GM21786 (cell line): ENCODE measurements at regions not wholly inside any gene's neighbourhood (a gene's known extent, or its start where the extent isn't known, plus 50 kb on each side); places are given as distances from the start of the nearest gene placed in this dataset.

Experiments used
- ATAC-seq: cut with Tn5 transposase; IDR thresholded peaks from one replicate; pipeline ENCODE4 v1.9.1; 2021; ENCODE audit not compliant: unreplicated experiment

- ATAC-seq, result no peak
These were observed 146.2 kb downstream of the CRYBB2 start for GRCh38 chr22:25365491-25366261.

- ATAC-seq, result no peak
These were observed 147.0 kb downstream of the CRYBB2 start for GRCh38 chr22:25366408-25366807.

DNA sequence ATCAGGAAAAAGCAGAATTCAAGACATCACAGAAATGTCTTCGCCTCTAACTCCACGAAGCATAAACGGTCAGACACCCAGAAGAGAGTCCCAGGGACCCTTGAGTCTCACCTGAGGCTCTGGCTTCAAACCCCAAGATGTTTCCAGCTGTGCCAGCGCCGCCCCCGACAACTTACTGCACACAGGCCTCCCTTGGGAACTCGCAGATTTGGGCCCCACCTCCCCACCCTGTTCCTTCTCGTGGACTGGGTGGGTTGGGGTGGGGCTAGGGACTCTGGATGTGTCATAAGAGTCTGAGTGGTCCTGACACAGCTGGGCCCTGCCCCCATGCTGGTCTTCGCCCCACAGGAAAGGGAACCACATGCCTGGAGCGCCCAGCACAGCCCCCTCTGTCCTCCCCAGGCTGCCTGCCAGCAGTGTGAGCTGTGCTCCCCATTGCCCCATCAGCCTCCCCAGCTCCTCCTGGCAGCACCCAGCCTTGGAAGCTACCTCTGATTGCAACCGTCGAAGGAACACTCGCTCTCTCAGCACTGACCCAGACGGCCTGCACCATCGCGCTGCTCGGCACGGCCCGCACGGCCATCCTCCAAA is 147.5 kb downstream of the CRYBB2 start:
- no peak for ATAC-seq

GRCh38 chr22:25367756-25368155 is 148.3 kb downstream of the CRYBB2 start:
- no peak for ATAC-seq

DNA sequence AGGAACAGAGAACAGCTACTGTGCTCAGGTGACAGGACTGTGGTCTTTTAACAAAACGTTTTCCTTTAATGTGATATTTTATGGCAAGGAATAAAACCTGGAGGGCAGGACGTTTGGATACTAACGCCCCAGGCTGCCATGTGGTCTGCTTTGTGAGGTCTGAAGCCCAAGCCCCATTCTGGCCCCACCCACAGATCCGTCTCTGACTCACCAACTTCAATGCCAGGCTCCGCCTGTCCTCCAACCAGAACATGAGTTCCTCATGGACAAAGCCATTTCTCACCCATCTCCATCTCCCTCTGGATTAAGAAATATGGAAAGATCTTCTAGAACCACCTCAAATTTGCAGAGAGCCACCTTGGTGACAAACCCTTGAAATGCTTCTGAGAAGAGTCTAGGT is 148.8 kb downstream of the CRYBB2 start:
- ATAC-seq, result no peak

GRCh38 chr22:25369041-25369440 is 149.6 kb downstream of the CRYBB2 start:
- no peak for ATAC-seq

- no peak for ATAC-seq
These were observed 150.9 kb downstream of the CRYBB2 start for GRCh38 chr22:25370322-25370721.

DNA sequence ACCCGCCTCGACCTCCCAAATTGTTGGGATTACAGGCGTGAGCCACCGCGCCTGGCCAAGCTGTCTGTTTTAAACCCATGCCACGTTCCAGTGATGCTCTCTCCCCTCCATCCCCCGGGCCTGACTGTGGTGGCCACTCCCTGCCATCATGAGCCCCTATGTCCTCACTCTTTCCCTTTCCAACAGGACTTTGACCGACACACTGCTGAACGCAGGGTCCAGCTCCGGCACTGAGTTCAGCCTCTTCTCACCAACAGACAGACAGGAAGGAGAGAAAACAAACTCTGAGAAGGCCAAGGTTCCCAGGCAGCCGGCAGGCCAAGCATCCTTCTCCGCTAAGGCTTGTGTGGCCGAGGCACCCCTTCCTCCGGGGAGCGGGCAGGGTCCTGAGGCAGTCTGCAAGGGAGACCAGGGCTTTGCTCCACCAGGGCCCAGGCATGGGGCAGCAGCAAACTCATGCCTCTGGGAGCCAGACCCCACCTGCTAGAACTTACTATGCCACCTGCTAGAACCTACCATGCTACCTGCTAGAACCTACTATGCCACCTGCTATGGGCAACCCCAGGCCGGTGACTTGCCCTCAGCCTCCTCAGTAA is 152.7 kb downstream of the CRYBB2 start:
- ATAC-seq, result no peak

DNA sequence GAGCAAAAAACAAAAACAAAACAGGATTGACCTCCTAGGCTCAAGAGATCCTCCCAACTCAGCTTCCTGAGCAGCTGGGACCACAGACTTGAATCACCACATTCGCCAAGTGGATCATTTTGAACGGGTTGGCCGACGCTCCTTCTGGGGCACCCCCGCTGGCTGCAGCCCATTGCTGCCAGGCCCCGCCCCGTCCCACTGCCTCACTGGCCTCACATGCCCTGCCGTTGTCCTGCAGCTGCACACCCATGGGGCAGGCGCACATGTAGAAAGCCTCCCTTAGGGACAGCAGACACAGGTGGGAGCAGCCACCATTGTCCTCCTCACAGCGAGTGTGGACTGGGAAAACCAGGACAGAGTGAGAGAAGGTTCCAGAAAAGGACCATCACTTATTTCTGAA is 154.5 kb downstream of the CRYBB2 start:
- ATAC-seq, result no peak

DNA sequence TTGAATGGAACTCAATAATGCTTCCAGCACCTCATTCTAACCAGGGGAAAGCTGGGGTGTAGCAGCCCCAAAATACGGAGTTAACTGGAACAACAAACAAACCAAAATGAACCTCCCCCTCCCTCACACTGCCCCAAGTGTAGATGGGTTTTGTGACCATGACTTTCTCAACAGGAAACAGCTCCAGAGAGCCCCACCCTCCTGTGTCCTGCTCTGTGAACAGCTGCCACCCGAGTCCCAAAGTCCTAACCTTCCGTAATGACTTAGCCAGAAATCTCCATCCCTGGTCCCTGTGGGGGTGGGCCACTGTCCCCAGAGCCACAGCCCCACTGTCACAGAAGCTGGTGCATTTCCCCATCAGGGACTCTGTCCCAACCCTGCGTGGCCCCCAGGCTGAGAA is 155.4 kb downstream of the CRYBB2 start:
- no peak for ATAC-seq

DNA sequence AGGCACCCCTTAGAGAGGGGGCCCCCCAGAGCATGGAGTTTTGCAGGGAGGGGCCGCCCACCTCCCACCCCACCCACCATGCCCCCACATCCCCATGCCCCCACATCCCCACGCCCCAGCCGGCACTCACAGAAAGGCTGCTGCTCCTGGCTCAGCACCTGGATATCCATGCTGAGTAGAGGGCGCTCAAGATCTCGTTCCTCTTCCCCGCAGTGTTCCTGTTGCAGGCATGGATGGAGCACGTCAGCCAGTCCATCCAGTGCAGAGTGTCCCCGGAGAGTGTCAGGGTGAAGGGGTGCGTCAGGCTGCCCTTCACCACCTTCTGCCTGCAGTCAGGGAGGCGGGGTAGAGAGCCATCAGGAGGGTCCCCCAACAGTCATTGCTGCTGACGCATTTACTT is 156.2 kb downstream of the CRYBB2 start:
- no peak for ATAC-seq

GRCh38 chr22:25377699-25378098 is 158.3 kb downstream of the CRYBB2 start:
- ATAC-seq, result no peak

- no peak for ATAC-seq
These were observed 160.8 kb downstream of the CRYBB2 start for GRCh38 chr22:25380122-25380747.

- no peak for ATAC-seq
These were observed 163.3 kb downstream of the CRYBB2 start for GRCh38 chr22:25382762-25383161.

DNA sequence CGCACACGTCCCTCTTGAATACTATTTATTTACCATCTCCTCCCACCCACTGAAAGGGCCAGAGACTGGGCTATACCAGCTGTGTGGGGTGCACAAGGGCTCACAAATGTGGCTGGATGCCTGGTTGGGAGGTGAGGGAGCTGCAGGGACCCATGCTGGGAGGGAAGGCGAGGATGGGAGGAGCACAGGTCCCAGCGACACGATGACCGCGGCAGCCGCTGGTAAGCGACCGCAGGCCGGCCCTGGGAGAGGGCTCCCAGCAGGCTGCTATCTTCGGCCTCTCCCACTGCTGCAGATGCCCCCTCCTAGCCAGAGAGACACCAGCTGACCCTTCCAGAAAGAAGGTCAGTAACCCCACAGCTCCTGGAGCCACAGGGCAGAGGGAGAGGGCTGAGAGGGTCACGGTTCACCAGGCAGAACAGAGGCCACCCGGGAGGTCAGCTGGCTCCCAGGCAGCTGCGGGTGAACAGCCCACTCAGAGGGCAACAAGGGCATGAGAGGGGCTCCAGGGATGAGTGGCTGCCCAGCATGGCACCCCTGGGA is 163.9 kb downstream of the CRYBB2 start:
- ATAC-seq, result no peak

DNA sequence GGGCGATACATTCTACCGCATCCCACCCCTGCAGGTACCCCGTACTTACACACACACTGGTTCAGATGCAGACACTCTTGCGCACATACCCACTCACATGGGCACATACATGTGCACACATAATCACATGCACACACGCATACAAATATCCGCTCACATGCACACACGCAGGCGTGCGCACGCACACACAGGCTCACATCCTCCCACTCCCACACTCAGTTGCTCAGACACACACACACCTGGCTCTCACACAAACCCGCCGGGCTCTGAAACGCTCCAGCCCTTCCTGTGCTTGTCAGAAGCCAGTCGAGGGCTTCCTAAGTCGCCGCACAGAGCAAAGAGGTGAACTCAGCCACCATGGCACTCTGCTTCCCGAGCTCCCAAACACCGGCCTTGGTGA is 164.5 kb downstream of the CRYBB2 start:
- ATAC-seq, result no peak

- ATAC-seq, result no peak
These were observed 167.1 kb downstream of the CRYBB2 start for GRCh38 chr22:25386538-25386884.

DNA sequence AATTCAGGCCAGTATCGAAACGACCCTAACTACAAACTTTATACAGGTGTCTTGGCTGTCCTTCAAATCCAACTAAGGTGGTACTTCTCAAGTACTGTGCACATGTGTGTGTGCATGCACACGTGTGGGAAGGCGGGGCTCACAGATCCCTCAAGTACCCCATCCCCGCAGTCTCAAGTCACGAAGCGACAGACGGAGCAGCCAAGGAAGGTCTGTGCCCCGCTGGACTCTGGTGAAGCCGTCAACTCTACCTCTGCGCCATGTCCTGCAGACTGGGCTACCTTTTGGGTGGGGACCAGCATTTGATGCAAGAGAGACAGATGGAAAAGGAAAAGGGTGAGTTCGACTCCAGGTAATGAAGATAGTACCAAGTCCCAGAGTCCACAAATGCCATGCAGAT is 169.0 kb downstream of the CRYBB2 start:
- no peak for ATAC-seq

DNA sequence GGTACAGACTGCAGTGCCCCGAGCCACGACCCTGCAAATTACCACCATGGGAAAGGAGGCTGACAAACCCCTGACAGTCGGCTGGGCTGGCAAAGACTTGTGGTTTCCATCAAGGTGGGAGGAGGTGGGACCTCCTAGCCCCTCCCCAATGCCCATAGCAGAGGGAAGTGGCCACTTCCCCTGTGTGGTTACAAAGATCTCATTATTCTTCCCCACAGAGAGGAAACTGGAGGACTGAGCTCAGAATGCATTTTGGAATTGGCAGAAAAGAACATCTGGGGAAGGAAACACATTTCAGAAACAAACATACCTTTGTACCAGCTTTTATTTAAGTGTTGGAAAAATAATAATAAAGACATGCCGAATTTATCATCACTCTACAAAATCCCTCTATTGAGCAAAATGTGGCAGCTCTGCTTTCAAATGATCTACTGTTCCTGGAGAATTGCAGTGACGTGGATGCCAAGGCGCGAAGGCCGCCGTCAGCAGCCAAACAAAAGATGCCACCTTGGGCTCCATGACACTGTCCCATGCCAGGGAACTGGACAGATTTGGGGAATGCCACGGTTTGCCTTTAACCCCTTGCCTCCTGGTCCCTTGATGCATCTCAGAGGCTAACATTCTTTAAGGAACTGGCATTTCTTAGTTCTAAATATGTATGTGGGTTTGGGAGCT is 169.6 kb downstream of the CRYBB2 start:
- no peak for ATAC-seq

DNA sequence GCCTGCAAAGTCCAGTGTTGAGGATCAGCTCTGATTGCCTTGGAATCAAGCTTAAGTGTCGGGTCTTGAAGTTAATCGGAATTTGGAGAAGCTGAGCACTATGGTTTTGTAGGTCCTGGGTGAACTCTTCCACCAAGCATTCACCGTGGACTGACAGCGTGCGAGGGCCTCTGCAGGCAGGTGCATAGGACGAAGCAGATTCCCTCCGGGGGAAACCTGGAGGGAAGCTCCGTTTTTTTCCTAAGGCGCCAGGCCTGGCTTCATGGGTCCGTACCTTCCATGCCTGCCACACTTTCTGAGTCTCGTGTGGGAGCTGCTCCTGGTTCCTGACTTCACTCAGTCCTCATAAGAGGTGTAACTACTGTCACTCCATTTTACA is 170.1 kb downstream of the CRYBB2 start:
- no peak for ATAC-seq
